CD4-positive, alpha-beta T cell treated with Interleukin-4 for 1 hour (primary cell): ENCODE measurements at regions not wholly inside any gene's neighbourhood (a gene's known extent, or its start where the extent isn't known, plus 50 kb on each side); places are given as distances from the start of the nearest gene placed in this dataset.
"Not testable (repeated sequence)": the region's sequence is repeated elsewhere in the genome, so short reads cannot be mapped to it uniquely, and the experiment has no call there.

Source experiments
- DNase-seq, 2 donors: peaks; one replicate each; pipeline ENCODE4 v3.0.0-alpha.2; 2020 to 2022

DNA sequence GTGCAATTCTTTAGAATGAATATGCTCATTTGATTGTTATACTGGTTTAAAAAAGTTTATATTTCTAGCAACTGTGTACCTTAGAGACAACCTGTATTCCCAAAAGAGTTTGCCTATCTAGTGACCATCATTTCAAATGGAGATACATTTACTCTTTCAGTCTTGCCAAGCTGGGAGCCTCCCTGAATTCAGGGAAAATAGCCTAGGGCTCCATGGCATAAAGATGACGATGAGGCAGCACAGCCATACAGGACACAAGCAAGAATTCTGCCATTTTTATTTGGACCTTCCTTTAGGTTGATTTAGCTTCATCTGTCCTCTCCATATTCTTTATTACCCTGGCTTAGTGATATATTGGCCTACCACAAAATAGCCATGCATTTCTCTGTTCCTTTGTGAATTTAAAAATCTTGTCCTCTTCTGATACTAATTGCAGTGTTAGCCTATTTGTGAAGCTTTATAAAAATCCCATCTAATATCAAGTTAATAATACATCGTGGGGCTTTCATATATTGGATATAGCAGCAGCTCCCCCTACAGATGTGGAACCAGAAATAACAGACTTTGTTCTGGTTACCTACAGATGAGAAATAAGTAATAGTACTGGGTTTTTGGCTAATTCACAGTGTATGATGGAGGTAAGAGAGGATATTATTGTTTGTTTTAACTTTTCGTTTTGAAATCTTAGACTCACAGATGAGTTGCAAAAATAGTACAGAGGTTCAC lies 1661.9 kb upstream of the PIK3C3 start:
- DNase-seq, result no peak

GRCh38 chr18:40283560-40283959 lies 1671.5 kb upstream of the PIK3C3 start:
- DNase-seq, result no peak

- not testable (repeated sequence) for DNase-seq
Measured at GRCh38 chr18:40281356-40281755, 1673.7 kb upstream of the PIK3C3 start.

DNA sequence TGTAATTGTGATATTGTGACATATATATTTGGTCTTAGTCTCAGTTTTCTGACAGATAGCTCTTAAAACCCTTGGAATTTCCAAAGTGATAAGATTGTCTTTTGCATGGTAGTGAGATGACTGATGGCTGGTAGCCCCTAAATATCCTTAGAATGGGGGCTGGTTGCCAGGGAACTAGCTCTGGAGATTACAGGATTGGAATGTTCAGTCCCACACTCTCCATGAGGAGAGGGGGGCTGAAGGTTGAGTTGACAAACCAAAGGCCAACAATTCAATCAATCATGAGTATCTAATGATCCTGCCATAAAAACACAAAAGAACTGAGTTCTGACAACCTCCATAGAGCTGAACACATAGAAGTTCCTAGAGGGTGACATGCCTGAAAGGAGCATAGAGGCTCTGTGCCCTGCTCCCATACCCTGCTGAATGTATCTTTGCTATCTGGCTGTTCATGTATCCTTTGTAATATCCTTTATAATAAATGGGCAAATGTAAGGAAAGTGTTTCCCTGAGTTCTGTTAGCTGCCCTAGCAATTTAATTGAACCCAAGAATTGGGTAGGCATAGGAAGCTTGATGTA lies 1680.3 kb upstream of the PIK3C3 start:
- no peak for DNase-seq

GRCh38 chr18:40272630-40273231 lies 1682.3 kb upstream of the PIK3C3 start:
- DNase-seq, result no peak

- no peak for DNase-seq
Measured at GRCh38 chr18:40259115-40259835, 1695.8 kb upstream of the PIK3C3 start.

GRCh38 chr18:40258311-40258710 lies 1696.7 kb upstream of the PIK3C3 start:
- DNase-seq, result no peak

DNA sequence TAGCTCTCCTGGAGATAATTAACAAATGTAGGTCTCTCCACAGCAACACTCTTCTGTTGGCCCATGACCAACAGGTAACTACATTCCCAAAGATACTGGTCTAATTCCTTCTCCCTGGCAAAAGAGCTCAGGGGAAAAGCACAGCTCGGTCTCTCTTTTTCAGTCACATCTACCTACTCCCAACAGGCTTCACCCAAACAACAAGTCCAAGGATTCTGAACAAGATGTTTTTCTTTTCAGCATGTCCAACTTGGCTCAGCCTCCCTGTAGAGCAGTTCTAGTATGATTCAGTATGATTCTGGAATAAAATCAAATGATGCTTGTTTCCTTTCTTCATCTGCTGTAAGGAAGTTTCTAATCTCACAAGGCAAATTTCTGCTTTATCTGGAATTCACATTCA lies 1704.8 kb upstream of the PIK3C3 start:
- no peak for DNase-seq

DNA sequence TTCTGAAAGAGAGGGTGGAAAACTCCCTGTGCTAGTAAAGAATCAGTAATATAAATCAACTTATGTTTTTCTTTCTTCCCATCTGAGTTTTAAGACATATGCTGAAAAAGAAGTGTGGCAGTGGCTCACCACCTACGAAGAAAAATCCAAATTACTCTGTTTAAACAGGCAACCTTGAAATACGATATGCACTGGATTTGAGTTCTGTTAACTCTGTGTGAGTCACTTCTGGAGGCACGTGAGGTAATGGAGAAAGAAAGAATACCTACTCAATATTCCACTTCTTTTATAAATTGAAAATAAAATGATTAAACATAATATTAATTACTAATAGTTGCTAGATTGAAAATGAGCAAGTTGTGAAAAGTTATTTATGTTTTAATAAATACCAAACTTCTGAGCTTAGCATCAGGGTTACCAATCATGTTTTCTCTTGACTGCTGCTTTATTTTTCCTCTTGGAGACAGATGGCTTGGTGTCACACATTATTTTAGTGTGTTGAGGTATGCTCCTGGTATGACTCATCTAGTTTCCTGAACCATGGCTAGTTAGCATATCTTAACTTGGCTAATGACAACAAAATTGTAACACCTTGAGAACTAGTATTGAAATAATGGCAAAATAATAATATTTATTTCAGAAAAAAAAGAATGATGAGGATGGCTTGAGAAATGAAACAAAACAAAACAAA lies 1705.5 kb upstream of the PIK3C3 start:
- DNase-seq, result no peak

GRCh38 chr18:40245612-40246011 lies 1709.4 kb upstream of the PIK3C3 start:
- not testable (repeated sequence) for DNase-seq

DNA sequence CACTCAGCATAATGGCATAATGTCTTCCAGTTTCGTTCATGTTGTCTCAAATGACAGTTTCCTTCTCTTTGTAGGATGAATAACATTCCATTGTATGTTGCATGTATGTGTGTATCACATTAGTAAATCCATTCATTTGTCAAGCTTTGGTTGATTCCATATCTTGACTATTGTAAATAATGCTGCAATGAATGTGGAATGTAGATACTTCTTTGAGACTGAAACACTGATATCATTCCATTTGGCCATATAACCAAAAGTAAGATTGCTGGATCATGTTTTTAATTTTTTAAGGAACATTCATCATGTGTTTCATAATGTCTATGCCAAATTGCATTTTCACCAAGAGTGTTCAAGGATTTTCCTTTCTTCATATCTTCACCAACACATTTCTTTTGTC lies 1711.4 kb upstream of the PIK3C3 start:
- DNase-seq, result no peak

DNA sequence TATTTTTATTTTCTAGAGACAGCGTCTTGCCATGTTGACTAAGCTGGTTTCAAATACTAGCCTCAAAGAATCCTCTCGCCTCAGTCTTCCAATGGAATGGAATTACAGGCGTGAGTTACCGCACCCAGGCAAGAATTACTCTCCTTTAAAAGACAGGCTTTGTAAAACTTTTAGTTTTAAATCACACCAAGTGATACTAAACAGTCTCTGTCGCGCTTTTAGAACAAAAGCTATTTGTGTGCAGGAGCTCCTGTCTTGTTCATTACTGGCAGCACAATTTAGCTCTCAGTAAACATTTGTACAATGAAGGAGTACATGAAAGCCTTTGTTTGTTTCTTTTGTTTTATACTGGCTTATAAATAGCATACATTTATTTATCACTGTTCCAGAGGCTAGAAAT lies 1719.2 kb upstream of the PIK3C3 start:
- no peak for DNase-seq

DNA sequence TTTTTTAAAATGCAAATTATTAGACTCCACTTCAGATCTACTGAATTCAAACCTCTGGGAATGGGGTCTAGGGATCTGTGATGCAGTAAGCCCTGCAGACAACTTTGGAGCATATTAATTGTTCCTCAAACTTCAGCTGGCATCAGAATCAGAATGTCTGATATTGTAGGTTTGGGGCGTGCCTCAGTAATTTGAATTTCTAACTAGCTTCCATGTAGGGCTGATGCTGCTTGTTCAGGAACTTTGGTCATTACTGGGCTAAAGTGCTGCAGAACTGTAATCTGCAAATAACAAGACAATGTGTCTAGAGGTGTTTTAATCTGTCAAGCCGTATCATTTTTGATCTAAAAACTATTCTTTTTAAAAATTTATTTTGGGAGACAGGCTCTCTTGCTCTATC lies 1719.7 kb upstream of the PIK3C3 start:
- DNase-seq, result no peak

GRCh38 chr18:40233931-40234616 lies 1721.0 kb upstream of the PIK3C3 start:
- no peak for DNase-seq

DNA sequence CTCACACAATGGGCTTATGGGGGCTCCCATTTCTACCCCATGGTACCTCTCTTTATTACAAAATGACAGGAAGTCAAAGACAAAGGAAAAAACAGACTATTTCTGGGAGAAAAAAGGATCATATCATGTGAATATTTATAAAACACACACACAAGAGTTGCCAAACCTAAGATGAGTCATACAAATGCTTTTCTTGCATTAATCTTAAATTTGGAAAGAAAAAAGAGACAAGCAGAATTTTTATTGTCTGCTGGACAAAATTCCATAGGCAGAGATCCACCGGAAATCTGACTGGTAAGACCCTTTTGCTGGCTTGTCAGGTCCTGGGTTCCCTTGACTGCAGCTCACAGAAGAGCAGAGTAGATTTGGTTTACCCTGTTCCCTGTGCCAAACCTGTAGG lies 1732.3 kb upstream of the PIK3C3 start:
- DNase-seq, result no peak

DNA sequence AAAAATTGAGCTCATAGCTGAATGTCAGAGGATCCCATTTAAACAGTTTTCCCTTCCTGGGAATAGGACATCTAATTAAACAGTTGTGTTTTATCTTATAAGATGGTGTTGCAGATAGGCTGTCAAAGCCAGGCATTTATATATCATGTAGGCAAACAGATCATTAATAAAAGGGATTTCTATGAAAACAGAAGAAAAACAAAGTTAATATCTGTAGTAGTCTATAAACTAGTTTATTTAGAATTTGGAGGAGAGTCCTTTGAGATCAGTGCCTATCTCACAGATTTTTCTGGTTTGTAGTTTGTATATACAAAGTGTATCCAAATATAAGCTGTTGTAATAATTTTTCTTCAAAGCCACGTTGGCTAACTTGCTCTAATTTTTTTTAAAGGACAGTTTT lies 1738.2 kb upstream of the PIK3C3 start:
- DNase-seq, result no peak

- no peak for DNase-seq
Measured at GRCh38 chr18:40215979-40216378, 1739.1 kb upstream of the PIK3C3 start.

GRCh38 chr18:40210696-40211095 lies 1744.3 kb upstream of the PIK3C3 start:
- no peak for DNase-seq

DNA sequence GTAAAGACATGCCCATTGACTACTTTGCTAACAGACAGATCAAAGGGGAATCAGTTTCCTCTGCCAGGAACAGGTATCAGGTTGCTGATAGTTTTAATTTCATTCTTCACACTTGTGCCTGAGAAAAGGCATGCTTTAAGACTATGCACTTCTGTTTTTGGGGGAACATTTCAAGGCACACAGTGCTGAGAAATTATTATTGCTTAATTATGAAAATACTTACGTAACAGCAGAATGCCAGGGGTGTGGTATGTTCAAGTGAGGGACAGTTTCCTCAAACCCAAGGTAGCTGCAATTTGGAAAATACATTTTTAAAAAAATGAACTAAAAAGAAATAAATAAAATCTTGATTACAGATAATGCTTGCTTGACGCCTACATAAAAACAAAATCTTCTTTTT lies 1746.1 kb upstream of the PIK3C3 start:
- no peak for DNase-seq

- DNase-seq, result no peak
Measured at GRCh38 chr18:40197711-40198110, 1757.3 kb upstream of the PIK3C3 start.

GRCh38 chr18:40186677-40187076 lies 1768.4 kb upstream of the PIK3C3 start:
- no peak for DNase-seq

- no peak for DNase-seq
Measured at GRCh38 chr18:40179729-40180461, 1775.1 kb upstream of the PIK3C3 start.
